ENCODE measurements at regions not wholly inside any gene's neighbourhood (a gene's known extent, or its start where the extent isn't known, plus 50 kb on each side); places are given as distances from the start of the nearest gene placed in this dataset.
A peak's percentile ranks its signal among the peaks of the same experiment; 100 is the strongest.

GRCh38 chr6:14792118-14792955 lies 453.5 kb upstream of the JARID2 start (continued):
- TF ChIP-seq ZNF18 (tag by site-specific recombination; IDR thresholded peaks at IDR 0.05) (peak; percentile 52; the same call in 1 of the 2 replicates), ZNF518A (tag by site-specific recombination; conservative IDR thresholded peaks at IDR 0.05; ENCODE audit: low read depth) (no peak), ZSCAN5A (tag by site-specific recombination; IDR thresholded peaks at IDR 0.05) (no peak), ZNF707 (tag by site-specific recombination; IDR thresholded peaks at IDR 0.05) (no peak), YY1 (tag by site-specific recombination; IDR thresholded peaks at IDR 0.05) (0 out of 2 replicates have a peak, but pooled peaks have one; percentile 25), ZNF423 (tag by site-specific recombination; IDR thresholded peaks at IDR 0.05) (no peak), ZNF221 (tag by site-specific recombination; IDR thresholded peaks at IDR 0.05; ENCODE audit: borderline replicate concordance) (no peak), ZNF660 (tag by site-specific recombination; IDR thresholded peaks at IDR 0.05) (no peak), ZFP3 (tag by site-specific recombination; IDR thresholded peaks at IDR 0.05; ENCODE audit: low read depth) (no peak), ZNF658 (tag by site-specific recombination; IDR thresholded peaks at IDR 0.05) (no peak), ZNF350 (tag by site-specific recombination; IDR thresholded peaks at IDR 0.05) (no peak), KLF10 (tag by site-specific recombination; IDR thresholded peaks at IDR 0.05) (0 out of 2 replicates have a peak, but pooled peaks have one; percentile 41), ZNF133 (tag by site-specific recombination; IDR thresholded peaks at IDR 0.05) (no peak), PBX3 (CRISPR knock-in tag; IDR thresholded peaks at IDR 0.05) (no peak), IKZF3 (tag by site-specific recombination; IDR thresholded peaks at IDR 0.05) (peak; percentile 76), ZNF704 (tag by site-specific recombination; IDR thresholded peaks at IDR 0.05) (no peak), SALL2 (tag by site-specific recombination; IDR thresholded peaks at IDR 0.05; ENCODE audit: borderline replicate concordance) (no peak), SCRT2 (tag by site-specific recombination; IDR thresholded peaks at IDR 0.05) (0 out of 2 replicates have a peak, but pooled peaks have one; percentile 17), ZNF146 (tag by site-specific recombination; IDR thresholded peaks at IDR 0.05) (no peak), GLIS1 (tag by site-specific recombination; IDR thresholded peaks at IDR 0.05) (no peak), ZNF785 (tag by site-specific recombination; IDR thresholded peaks at IDR 0.05) (no peak), ZNF843 (tag by site-specific recombination; IDR thresholded peaks at IDR 0.05) (peak; percentile 81), MEIS1 (CRISPR knock-in tag; IDR thresholded peaks at IDR 0.05; ENCODE audit: borderline replicate concordance) (0 out of 2 replicates have a peak, but pooled peaks have one; percentile 57), ZNF335 (tag by site-specific recombination; conservative IDR thresholded peaks at IDR 0.05) (no peak), ZSCAN4 (tag by site-specific recombination; IDR thresholded peaks at IDR 0.05) (no peak), ZNF610 (tag by site-specific recombination; IDR thresholded peaks at IDR 0.05; ENCODE audit: borderline replicate concordance) (0 out of 2 replicates have a peak, but pooled peaks have one; percentile 56)
